A673 (cell line): ENCODE measurements at regions not wholly inside any gene's neighbourhood (a gene's known extent, or its start where the extent isn't known, plus 50 kb on each side); places are given as distances from the start of the nearest gene placed in this dataset.

ENCODE experiments used
- BruUV-seq: library from RNA; stranded (reverse); fragments of 400-500 nt; replicated peaks from 2 replicates; lab custom pipeline; 2021; lab: Mats Ljungman, UMichigan
- CTCF ChIA-PET: fragments of 300-600 bp; sonication (Branson Sonifier 250); formaldehyde crosslinking; loops from one replicate; lab custom pipeline; 2022; ENCODE audit warnings: antibody characterized with exemption; lab: Charles Lee
- POLR2A ChIA-PET: fragments of 300-600 bp; sonication (Branson Sonifier 250); formaldehyde crosslinking; loops from one replicate; lab custom pipeline; 2022; ENCODE audit warnings: antibody characterized with exemption; ENCODE audit not compliant: low non-redundant PET; lab: Charles Lee
- DNase-seq: peaks from one replicate; pipeline ENCODE4 v3.0.0-alpha.2; 2015; ENCODE audit warnings: low spot score
- H3K27ac ChIP-seq: fragments of 200-600 bp; sonication (generic); 2 replicates; pipeline ENCODE4 v1.5.1; 2016; ENCODE audit warnings: mixed run types, low read depth, mild to moderate bottlenecking, mixed read lengths, antibody characterized with exemption, low read length; ENCODE audit not compliant: poor library complexity, severe bottlenecking
- H3K27me3 ChIP-seq: fragments of 200-600 bp; sonication (generic); replicated peaks from 2 replicates; pipeline ENCODE4 v1.6.1; 2017; ENCODE audit warnings: mixed run types, low read depth, mild to moderate bottlenecking, mixed read lengths, antibody characterized with exemption, low read length; ENCODE audit not compliant: insufficient read depth, poor library complexity
- H3K36me3 ChIP-seq: fragments of 200-600 bp; sonication (generic); 2 replicates; pipeline ENCODE4 v1.6.1; 2016; ENCODE audit warnings: mixed run types, mild to moderate bottlenecking, mixed read lengths, antibody characterized with exemption, low read length; ENCODE audit not compliant: insufficient read depth, poor library complexity, severe bottlenecking
- H3K4me1 ChIP-seq: fragments of 200-600 bp; sonication (generic); 2 replicates; pipeline ENCODE4 v1.6.1; 2017; ENCODE audit warnings: mixed run types, mild to moderate bottlenecking, mixed read lengths, antibody characterized with exemption, low read length; ENCODE audit not compliant: insufficient read depth, poor library complexity, severe bottlenecking
- H3K4me3 ChIP-seq: fragments of 200-600 bp; sonication (generic); 2 replicates; pipeline ENCODE4 v1.5.1; 2016; ENCODE audit warnings: low read depth, mixed run types, mild to moderate bottlenecking, mixed read lengths, low read length; ENCODE audit not compliant: poor library complexity, severe bottlenecking
- H3K9me3 ChIP-seq: fragments of 200-600 bp; sonication (generic); 2 replicates; pipeline ENCODE4 v1.6.1; 2016; ENCODE audit warnings: mixed run types, low read depth, mild to moderate bottlenecking, mixed read lengths, antibody characterized with exemption, low read length; ENCODE audit not compliant: poor library complexity, severe bottlenecking
- CTCF ChIP-seq: fragments of 300-800, 200-600 bp; sonication (generic); conservative IDR thresholded peaks from 2 replicates; pipeline ENCODE4 v1.5.1; 2017; ENCODE audit warnings: low read depth, mild to moderate bottlenecking, antibody characterized with exemption, low read length, moderate library complexity, mixed read lengths
- EZH2 ChIP-seq: fragments of 200-600 bp; sonication (generic); IDR thresholded peaks from 2 replicates; pipeline ENCODE4 v1.6.1; 2017; ENCODE audit warnings: borderline replicate concordance, low read depth, mild to moderate bottlenecking, mixed read lengths, antibody characterized with exemption, low read length; ENCODE audit not compliant: poor library complexity, severe bottlenecking
- intact Hi-C: fragments of 100-400 bp; cut with micrococcal nuclease; formaldehyde crosslinking; loops from one replicate; pipeline ENCODE4 v1.10.0; 2022; ENCODE audit not compliant: unreplicated experiment

- intact Hi-C loops, result no loop called here
- POLR2A ChIA-PET, result no interaction called here
- Histone ChIP-seq H3K27me3 (no peaks in the 10 kb centered on the region), H3K4me1 (no peaks in the 10 kb centered on the region), H3K36me3 (peaks cover 30% of the 10 kb centered on the region), H3K27ac (no peak overlapping the region), H3K4me3 (no peak overlapping the region), H3K9me3 (no peaks in the 10 kb centered on the region)
- BruUV-seq, result no TSS peak
- DNase-seq, result no peak
- TF ChIP-seq CTCF, result no peak
- no peak for TF ChIP-seq EZH2
- CTCF ChIA-PET, result no interaction called here
These were observed 472.8 kb downstream of the CCDC171 start for GRCh38 chr9:16025627-16026026.

- DNase-seq, result no peak
These were observed 474.0 kb downstream of the CCDC171 start for GRCh38 chr9:16026886-16027285.

GRCh38 chr9:16028548-16028947, 475.7 kb downstream of the CCDC171 start:
- no peak for DNase-seq
- CTCF ChIA-PET, result no interaction called here
- TF ChIP-seq EZH2 (no peak), CTCF (no peak)
- peaks cover 33% of the 10 kb centered on the region for H3K36me3 ChIP-seq
- POLR2A ChIA-PET, result no interaction called here
- no peak overlapping the region for H3K27ac ChIP-seq
- no peaks in the 10 kb centered on the region for H3K27me3 ChIP-seq
- BruUV-seq, result no TSS peak
- intact Hi-C loops, result no loop called here
- no peaks in the 10 kb centered on the region for H3K4me1 ChIP-seq
- H3K4me3 ChIP-seq, result no peak overlapping the region
- H3K9me3 ChIP-seq, result no peaks in the 10 kb centered on the region

More at GRCh38 chr9:16026886-16027285, 474.0 kb downstream of the CCDC171 start:
- TF ChIP-seq EZH2 (no peak), CTCF (no peak)
- Histone ChIP-seq H3K4me3 (no peak overlapping the region), H3K27me3 (no peaks in the 10 kb centered on the region), H3K27ac (no peak overlapping the region), H3K4me1 (no peaks in the 10 kb centered on the region), H3K9me3 (no peaks in the 10 kb centered on the region), H3K36me3 (peaks cover 35% of the 10 kb centered on the region)
- intact Hi-C loops, result no loop called here
- CTCF ChIA-PET, result no interaction called here
- no TSS peak for BruUV-seq
- POLR2A ChIA-PET, result no interaction called here
